DMS114 treated with DMSO at 0.1 percent for 48 hours (cell line): ENCODE measurements at regions not wholly inside any gene's neighbourhood (a gene's known extent, or its start where the extent isn't known, plus 50 kb on each side); places are given as distances from the start of the nearest gene placed in this dataset.

Source experiments
- DNase-seq: peaks from one replicate; lab custom pipeline; 2025; ENCODE audit not compliant: unreplicated experiment; lab: John Stamatoyannopoulos, UW

GRCh38 chr14:56918849-56919574 is 108.7 kb upstream of the OTX2 start:
- no peak for DNase-seq

DNA sequence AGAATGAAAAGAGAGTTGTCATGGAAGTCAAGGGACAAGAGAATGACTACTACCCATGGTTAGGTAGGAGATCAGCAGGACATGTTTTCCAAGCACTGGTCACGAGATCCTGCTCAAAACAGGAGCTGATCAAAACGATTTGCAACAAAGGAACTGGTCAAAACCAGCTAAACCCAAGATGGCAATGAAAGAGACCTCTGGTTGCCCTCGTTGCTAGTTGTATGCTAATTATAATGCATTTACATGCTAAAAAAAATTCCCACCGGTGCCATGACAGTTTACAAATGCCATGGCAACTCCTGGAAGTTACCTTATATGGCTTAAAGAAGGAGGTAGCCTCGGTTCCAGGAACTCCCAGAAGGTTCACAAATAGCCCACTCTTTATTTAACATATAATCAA is 95.0 kb upstream of the OTX2 start:
- no peak for DNase-seq

DNA sequence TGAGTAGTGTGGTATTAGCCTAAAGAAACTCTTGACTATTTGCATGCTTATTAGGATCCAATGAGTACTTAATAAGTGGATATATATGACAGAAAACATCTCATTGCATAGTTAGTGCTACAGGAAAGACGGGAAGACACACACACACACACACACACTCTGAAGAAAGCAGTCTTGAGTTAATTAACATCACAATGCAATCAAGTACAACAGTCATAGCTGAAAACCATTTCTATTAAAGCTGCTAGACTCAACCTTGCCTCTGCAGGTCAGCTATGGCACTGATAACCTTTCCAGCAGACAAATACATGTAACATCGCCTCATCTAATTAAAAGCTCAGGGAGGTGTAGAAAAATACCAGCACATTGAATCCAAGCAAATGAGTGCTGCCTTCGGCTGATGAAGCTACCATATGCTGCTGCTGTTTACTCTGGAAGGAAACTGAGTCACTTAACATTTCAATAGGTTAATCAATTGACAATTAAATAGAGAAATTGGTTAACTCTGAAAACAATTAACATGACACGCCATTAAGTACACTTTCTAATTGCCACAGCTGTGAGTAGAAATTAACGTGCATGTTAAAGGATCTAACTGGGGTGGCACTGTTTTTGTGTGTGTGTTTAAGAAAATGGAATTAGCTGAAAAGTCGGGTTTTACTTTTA is 93.2 kb upstream of the OTX2 start:
- DNase-seq, result no peak

DNA sequence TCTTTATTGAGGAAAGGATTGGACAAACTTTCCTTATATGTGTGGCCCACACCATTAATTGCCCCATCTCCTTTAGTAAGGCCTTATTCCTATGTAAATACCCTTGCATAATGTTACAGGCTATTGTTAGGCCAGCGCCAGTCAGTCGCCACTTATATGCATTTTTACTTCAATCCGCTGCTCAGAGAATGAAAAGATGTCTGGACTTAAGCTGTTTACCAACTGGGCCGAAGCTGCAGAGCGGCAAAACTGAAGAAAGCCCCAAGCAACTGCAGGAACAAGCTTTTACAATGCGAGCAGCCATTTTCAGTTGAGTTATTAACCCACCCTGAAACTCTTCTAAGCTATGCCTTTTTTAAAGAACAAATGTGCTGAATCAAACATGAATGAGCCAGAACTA is 92.1 kb upstream of the OTX2 start:
- no peak for DNase-seq

GRCh38 chr14:56900726-56901125 is 90.4 kb upstream of the OTX2 start:
- DNase-seq, result no peak

DNA sequence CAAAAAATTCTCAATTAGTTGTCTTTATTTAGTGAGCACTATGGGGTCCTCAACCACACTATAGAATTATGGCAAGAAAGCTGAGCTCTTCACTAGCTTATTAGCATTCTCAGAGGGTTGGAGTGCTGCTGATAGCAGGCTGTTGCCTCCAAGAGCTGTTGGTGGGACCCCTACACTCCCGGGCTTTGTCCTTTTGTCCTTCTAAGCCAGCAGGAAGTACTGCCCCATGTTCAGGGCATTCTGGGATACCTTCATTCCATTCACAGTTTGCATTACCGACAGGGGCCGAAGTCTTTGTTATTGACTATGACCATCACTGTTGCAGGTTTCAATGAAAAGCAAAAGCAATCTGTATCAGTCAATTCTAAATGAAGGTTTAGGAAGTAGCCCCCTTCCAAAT is 89.5 kb upstream of the OTX2 start:
- no peak for DNase-seq

- DNase-seq, result no peak
Measured at GRCh38 chr14:56896922-56897321, 86.6 kb upstream of the OTX2 start.

- DNase-seq, result no peak
Measured at GRCh38 chr14:56896231-56896630, 86.0 kb upstream of the OTX2 start.

DNA sequence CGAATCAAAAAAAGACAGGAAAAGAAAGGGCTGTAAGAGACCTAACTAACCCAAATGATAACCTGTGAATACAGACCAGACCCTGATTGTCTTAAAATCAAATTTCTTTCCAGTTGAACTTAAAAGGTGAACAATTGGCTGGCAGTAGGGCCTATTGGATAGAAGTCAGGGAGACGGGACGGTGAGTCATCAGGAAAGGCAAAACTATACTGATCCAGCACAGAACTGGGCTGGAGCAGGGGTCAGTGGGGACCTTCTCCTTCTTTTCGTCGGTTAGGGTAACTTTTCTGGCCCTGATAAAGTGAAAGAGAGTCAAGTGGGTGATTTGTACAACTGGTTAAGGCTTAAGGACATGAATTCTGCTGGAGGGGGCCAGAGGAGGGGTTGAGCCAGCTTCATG is 84.9 kb upstream of the OTX2 start:
- DNase-seq, result no peak

DNA sequence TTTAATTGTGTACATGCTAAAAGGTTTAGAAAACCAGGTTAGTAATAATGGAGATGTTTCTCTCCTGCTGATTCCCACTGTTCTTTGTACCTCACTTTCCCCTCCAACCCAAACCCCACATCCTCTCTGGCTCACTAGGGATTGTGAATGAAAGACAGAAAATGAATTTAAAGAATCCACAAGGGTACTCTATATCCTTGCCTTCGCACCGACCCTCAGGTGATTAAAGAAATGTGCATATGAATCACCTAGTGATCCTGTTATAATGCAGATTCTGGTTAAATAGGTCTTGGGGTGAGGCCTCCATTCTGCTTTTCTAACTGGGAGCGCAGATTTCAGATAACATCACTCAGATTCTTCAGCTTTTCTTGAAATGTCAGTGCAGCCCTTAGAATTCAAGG is 84.3 kb upstream of the OTX2 start:
- DNase-seq, result no peak

DNA sequence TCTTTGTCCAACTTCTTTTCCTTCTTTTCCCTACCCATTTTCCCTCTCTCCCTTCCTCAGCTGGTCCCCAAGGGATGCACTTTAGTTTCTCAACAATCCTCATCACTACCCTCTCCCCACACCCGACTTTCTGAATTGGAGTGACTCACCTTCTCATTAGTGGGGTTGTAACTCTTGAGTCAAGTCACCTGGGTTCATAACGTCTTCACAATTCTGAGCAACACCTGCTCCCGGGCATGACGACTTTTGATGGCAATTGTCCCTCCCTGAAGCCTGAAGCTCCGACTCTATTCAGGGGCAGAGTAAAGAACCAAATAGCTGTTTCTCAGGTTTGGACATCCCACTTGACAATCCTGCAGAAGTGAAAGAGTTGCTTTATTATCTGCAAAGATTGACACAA is 82.7 kb upstream of the OTX2 start:
- DNase-seq, result no peak

- no peak for DNase-seq
Measured at GRCh38 chr14:56891226-56891625, 80.9 kb upstream of the OTX2 start.

DNA sequence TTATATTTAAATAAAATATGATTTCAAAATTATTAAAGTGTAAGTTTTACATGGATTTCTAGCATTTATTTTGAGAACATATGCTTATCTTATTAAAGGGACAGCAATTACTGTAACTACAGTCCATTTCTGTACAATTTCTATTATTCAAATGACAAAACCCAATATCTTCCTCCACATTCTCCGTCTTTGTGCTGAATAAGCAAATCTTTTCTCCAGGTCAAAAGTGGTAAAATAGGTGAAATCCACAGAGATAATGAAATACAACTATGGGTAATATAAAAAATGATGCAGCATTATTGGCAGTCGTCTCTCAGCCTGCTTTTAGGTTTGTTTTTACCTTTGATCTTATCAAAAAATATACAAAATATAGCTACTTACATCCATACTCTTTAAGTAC is 79.4 kb upstream of the OTX2 start:
- no peak for DNase-seq

DNA sequence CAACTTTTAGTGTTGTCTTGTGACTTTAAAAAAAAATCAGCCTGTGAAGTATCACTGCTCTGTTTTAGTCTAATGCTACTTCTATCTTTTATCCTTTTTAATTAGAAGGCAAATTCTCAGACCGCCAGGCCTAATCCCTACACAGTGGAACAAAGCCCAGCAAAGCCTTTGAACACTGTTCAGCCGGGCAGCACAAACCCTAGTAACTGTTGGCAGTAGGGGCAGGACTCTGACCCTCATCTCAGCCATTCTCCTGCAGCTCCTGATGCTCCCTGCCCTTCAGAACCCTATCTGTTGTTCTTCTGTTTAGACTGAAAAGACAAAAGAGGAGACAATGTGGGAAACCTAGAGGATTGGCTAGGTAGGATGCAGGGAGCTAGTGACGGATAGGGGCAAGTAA is 78.0 kb upstream of the OTX2 start:
- DNase-seq, result no peak

DNA sequence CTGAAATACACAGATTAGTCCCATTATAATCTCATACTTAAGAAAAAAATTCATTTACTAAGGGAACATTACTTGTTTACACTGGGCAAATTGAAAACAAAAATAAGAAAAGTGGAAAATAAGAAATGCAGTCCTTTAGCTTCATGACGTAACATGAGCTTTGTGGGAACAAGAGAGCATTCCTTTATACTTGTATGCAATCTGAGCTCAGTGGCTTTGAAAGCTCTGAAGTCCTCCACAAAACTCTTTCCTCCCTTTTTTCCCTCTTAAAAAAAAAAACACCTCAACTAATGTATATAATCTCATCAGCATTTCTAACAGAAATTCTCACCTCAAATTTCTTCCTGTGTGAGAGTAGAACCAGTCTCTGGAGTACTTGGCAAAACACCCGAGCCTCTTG is 76.9 kb upstream of the OTX2 start:
- DNase-seq, result no peak

DNA sequence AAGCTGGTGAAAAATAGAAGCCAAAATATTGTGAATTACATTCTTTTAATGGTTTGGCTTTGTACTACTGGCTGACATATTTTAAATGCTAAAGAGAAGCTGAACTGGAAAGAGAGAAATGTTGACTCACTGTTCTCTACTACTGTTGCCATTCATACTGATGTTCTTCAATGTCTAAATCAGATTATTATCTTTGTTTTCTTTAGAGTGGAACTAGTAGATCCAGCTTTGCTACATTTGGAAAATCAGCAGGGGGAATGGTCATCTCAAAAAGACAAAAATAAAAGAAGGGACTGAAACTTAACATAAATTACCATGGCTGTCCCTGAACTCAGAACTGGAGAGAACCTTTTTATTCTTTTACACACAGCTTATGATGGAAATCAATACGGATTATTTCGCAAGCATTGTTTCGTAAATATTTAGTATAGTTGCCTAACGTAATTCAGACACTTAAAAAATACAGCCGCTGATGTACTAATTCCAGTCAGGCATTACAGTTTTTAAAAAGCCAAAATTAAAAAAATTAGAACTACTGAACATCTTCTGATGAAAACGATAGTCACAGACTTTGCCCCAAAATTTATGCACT is 76.3 kb upstream of the OTX2 start:
- no peak for DNase-seq

- DNase-seq, result no peak
Measured at GRCh38 chr14:56885825-56886224, 75.5 kb upstream of the OTX2 start.

DNA sequence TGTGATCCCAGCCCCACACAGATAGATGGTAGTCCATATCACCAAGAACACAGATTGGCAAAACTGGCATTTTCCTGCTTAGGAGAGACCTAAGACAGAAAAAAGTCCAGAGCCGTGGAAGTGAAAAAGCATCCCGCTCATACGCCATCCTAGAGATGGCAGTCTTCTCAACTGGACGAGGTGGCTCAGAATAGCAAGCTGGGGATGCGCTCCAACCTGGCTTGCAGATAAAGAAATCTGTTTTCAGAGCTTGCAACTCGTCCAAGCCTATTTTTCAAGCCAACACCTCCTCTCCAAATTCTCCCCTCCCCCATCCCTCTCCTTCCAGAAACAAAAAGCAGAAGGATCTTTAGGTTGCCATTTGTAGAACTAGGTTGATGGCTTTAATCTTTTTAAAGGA is 74.3 kb upstream of the OTX2 start:
- no peak for DNase-seq

GRCh38 chr14:56881181-56881580 is 70.9 kb upstream of the OTX2 start:
- DNase-seq, result no peak

DNA sequence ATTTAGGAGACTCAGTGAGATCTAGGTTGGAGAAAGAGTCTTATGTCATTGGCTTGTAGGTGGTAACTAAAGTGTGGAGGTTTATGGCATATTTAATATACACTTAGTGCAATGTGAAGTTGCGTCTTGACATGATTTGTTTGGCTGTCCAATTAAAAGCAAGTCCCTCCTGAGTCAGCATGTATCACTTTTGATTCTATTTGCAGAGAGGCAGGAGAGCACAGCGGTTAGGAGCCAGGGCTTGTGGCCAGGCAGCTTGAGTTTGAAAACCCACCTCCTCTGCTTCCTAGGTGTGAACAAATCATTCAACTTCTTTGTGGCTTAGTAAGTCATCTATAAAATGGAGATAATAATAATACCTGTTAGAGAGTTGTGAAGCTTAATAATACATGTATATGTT is 68.5 kb upstream of the OTX2 start:
- DNase-seq, result no peak

DNA sequence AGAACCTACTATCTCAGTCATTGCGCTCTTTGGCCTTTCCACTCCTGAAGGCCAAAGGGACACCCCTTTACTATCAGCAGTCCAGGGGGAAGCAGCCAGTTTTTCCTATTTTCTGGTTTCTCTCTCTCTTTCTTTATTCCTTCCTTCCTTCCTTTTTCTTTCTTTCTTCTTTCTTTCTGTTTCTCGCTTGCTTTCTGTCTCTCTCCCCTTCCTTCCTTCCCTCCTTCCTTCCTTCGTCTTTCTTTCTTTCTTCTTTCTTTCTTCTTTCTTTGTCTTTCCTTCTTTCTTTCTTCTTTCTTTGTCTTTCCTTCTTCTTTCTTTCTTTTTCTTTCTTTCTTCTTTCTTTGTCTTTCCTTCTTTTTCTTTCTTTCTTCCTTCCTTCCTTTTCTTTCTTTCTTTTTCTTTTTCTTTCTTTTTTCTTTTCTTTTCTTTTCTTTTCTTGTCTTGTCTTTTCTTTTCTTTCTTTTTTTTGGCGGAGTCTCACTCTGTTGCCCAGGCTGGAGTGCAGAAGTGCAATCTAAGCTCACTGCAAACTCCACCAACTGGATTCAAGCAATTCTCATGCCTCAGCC is 64.9 kb upstream of the OTX2 start:
- DNase-seq, result no peak

DNA sequence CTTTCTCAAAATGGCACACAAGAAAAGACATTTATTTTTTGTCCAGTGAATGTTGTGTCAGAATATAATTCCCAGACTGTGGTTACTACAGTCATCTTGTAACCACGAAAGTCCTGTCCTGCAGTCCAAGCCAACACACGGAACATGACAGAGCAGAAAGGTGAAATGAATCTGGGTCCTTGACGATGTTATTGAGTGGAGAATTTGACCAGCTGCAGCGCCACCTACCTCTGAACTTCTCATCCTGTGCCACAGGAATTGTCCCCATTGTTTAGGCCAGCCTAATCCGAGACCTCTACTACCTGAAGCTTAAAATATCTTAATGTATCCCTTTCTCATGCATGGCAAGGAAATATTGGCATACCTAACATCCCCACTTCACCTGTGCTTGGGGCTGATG is 64.1 kb upstream of the OTX2 start:
- no peak for DNase-seq
